Lower leg skin (tissue), 3 donors: ENCODE measurements at regions not wholly inside any gene's neighbourhood (a gene's known extent, or its start where the extent isn't known, plus 50 kb on each side); places are given as distances from the start of the nearest gene placed in this dataset.

Experiments
- POLR2A ChIP-seq, 2 donors: fragments of 450-650 bp; IDR thresholded peaks; one replicate each; pipeline ENCODE4 v1.6.1; 2016 to 2017; ENCODE audit warnings: antibody characterized with exemption in 2 of 2, mild to moderate bottlenecking in 1 of 2, moderate library complexity in 1 of 2
- TF ChIP-seq, protein P1 (sequence below), 3 donors: fragments of 450-650 bp; IDR thresholded peaks; one replicate each; pipeline ENCODE4 v1.5.1; 2016; ENCODE audit warnings: antibody characterized with exemption in 3 of 3, mild to moderate bottlenecking in 3 of 3, moderate library complexity in 2 of 3

DNA sequence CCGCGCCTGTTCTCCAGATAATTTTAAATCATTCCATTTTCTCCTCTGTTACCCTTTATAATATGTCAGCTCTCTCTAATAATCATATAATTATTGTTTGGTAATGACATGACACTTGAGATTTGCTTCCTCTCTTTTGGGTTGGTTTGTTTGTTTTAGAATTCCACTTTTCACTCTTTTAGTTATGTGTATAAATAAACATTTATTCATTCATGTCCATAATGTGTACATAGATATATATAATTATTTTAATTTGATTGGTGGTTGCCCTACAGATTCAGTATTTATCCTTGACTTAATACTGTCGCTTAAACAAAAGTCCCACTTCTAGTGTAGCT lies 93.4 kb upstream of the FMN2 start:
- TF ChIP-seq, protein P1, sequence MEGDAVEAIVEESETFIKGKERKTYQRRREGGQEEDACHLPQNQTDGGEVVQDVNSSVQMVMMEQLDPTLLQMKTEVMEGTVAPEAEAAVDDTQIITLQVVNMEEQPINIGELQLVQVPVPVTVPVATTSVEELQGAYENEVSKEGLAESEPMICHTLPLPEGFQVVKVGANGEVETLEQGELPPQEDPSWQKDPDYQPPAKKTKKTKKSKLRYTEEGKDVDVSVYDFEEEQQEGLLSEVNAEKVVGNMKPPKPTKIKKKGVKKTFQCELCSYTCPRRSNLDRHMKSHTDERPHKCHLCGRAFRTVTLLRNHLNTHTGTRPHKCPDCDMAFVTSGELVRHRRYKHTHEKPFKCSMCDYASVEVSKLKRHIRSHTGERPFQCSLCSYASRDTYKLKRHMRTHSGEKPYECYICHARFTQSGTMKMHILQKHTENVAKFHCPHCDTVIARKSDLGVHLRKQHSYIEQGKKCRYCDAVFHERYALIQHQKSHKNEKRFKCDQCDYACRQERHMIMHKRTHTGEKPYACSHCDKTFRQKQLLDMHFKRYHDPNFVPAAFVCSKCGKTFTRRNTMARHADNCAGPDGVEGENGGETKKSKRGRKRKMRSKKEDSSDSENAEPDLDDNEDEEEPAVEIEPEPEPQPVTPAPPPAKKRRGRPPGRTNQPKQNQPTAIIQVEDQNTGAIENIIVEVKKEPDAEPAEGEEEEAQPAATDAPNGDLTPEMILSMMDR (IDR thresholded peaks at IDR 0.05), result no peak
- no peak for TF ChIP-seq POLR2A (IDR thresholded peaks at IDR 0.05)
